ENCODE measurements at regions not wholly inside any gene's neighbourhood (a gene's known extent, or its start where the extent isn't known, plus 50 kb on each side); places are given as distances from the start of the nearest gene placed in this dataset.

- TF ChIP-seq CTCF (IDR thresholded peaks at IDR 0.05) (no peak), POLR2AphosphoS5 (IDR thresholded peaks at IDR 0.05) (no peak)
Observed at GRCh38 chr15:77825546-77825945, 192.8 kb upstream of the LINGO1 start.
